Activated CD8-positive, alpha-beta memory T cell treated with anti-CD3 and anti-CD28 coated beads, Interleukin-2, amount 50 U/mL, for 4 hours (primary cell): ENCODE measurements at regions not wholly inside any gene's neighbourhood (a gene's known extent, or its start where the extent isn't known, plus 50 kb on each side); places are given as distances from the start of the nearest gene placed in this dataset.

Experiments used
- DNase-seq: peaks from one replicate; pipeline ENCODE4 v3.0.0-alpha.2; 2020

DNA sequence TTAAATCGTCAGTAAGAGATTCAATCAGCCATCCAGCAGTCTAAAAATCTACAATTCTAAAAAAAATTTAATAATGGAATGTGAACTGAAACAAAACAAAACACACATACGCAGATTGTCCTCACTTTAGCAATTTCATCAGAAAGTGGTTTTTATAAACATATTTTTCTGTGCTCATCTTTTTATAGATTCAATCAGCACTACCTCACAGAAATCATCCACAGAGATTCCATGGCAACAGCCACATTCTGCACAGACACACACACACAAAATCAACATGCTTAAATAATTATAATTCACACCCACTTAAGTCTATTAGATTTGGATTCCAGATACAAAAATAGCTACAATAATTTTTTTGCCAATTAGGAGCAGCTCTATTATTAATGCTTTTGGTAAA, 149.0 kb upstream of the KCNIP4 start:
- no peak for DNase-seq

- no peak for DNase-seq
These were observed 145.6 kb upstream of the KCNIP4 start for GRCh38 chr4:22094217-22094616.

DNA sequence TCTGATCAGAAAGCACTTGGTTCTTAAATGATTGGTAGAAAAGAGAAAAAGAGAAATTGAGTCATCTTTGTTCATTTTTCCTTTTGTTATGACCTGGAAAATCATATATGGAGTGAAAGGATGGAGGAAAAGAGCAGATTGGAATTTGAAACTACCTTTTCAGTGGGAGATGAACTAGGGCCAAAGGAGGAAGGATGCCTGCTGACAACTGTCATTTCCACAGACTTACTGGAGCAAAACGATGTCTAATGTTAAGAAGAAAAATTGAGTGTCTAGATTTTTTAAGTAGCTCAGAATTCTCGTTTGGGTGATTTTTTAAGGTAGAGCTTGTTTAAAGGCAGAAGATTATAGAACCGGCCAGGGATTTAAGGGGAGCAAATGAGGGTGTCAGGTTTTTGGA, 144.6 kb upstream of the KCNIP4 start:
- no peak for DNase-seq

- no peak for DNase-seq
These were observed 143.3 kb upstream of the KCNIP4 start for GRCh38 chr4:22091906-22092305.

GRCh38 chr4:22091352-22091717, 142.8 kb upstream of the KCNIP4 start:
- no peak for DNase-seq

DNA sequence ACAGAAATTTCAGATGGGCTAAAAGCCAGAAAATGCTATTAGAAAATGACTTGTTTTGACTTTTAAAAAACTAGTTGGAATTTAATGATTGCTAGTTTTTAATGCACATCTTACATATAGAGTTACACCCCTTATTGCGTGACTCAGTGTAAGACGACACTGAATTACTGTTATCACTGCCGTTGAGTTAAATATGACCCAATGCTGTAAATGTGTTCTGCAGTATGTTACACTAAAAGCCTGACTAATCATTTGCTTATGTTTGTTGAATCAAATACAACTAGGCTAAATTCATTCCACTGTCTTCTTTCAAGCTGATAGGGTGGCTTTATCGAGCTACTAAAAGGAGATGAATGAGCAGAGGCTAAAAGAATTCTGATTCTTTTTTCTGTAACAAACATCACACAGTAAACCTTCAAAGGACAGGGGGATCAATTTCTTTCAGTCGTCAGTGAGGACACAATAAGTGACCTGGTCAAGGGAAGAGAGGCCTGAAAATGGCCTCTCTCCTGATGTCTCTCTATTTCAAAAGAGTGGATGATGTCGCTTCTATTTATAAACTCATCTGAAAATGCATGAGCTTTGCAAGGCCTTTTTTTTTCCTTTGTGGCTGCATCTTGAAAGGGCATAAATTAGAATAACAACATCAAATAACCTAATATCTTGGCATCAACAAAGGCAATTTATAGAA, 142.2 kb upstream of the KCNIP4 start:
- DNase-seq, result no peak

DNA sequence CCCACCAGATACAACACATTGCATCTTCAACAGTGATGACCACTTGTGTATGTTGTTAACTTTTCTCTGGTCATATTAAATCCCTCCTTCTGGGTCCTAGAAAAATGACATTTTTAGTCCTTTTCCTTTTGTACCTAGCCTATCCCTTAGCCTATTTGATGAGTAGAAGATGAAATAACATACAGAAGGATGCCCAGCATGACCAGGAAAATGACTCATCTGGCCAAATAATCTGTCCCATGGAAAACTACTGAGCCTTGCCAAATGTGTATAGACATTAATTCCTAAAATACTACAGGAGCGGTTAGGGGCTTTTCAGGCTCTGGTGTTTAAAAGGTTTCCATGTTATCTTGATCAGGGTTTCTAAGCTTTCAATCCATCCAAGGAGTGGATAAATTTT, 129.0 kb upstream of the KCNIP4 start:
- no peak for DNase-seq

GRCh38 chr4:22072726-22073125, 124.2 kb upstream of the KCNIP4 start:
- no peak for DNase-seq

DNA sequence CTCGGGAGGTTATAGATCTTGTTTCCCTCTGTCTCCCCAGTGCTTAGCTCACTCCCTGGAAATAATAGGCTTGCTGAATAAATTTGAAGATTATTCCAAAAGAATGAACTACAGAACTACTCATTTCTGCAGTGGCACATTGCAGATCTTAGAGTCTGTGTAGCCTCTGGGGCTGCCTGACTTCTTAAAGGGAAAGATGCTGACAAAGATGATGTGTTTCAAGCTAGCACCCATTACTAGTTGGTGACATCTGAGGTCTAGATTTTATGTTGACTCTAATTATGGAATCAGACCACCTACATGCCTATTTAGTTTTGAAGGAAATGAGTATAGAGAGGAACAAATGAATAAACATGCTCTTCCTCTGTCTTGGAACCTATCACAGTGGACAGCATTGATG, 123.7 kb upstream of the KCNIP4 start:
- no peak for DNase-seq

DNA sequence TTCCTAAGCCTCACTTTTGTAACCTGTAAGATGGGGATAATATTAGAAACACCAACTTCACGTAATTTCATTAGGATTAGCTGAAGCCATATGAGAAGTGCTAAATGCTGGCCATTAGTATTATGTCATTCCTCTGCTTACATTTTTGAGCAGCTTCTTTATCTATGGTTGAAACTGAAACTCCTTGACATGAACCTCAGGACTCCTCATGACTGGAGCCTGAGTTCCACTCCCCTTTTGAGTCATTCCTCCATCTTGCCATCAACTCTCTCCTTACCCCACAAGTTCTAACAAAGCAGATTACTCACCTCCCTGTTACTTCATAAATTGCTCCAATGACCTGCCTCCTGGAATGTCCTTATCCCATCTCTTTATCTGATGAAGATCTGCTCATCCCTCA, 123.2 kb upstream of the KCNIP4 start:
- DNase-seq, result no peak

DNA sequence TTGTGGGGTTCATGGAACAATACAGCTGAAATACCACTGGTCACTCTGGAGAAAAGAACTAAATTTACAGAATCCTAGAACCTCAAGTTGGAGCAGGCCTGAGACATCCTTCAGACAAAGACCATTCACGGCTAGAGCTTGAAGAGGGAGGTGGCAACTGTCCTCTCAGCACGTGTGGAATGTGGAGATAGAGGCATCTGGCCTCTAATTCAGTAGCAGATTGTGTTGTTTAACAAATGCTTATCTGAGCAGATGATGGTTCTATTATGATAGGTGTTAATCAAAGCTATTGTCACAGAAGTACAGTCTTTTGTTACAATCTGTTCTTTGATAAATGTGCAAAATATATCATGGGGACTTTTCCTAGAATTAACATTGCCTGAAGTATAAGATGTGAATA, 121.7 kb upstream of the KCNIP4 start:
- DNase-seq, result no peak

DNA sequence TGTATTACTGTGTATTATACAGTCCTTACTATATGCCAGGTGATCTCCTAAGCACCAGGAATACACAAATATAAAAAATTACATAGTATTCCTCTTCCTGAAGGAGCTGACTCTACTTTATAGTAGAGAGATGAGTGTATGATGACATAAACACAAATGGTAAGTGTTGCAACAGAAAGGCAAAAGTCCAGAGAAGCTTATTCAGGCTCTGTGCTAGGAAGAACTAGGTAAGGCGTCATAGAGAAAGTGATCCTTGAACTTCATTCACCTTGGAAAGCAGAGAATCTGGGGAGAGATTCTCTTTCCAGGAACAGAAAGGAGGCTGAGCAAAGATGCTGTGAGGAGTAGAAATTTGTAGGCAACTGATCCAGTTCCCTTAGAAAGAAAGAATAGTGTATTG, 115.0 kb upstream of the KCNIP4 start:
- DNase-seq, result no peak

GRCh38 chr4:22062676-22063075, 114.1 kb upstream of the KCNIP4 start:
- DNase-seq, result no peak

- no peak for DNase-seq
These were observed 107.4 kb upstream of the KCNIP4 start for GRCh38 chr4:22055954-22056353.

- no peak for DNase-seq
These were observed 103.5 kb upstream of the KCNIP4 start for GRCh38 chr4:22052076-22052475.

DNA sequence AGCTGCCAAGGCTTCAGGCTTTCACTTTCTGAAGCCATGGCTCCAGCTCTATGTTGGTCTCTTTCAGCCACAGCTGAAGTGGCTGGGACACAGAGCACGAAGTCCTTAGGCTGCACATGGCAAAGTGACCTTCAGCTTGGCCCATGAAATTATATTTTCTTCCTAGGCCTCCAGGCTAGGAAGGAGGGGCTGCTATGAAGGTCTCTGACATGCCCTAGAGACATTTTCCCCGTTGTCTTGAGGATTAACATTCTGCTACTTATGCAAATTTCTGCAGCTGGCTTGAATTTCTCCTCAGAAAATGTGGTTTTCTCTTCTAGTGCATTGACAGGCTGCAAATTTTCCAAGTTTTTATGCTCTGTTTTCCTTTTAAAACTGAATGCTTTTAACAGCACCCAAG, 99.8 kb upstream of the KCNIP4 start:
- DNase-seq, result no peak

GRCh38 chr4:22047793-22048192, 99.2 kb upstream of the KCNIP4 start:
- no peak for DNase-seq

GRCh38 chr4:22045051-22045630, 96.6 kb upstream of the KCNIP4 start:
- no peak for DNase-seq

DNA sequence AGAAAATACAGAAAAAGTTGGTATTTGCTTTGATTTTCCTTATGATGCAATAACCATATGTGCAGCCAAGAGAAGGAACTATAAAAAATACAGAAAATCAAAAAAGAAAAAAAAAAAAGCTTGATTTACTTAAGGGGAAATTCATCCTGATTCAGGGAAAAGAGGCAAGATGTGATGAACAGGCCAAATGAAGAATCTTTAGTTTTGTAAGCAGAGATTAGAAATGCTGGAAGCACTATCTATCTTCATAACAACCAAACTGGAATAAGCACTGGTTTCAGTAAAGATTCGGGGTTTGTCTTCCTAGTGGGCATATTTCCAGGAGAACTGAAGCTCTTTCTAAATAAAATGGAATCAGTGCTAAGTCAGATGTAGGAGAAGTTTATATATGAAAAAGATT, 82.9 kb upstream of the KCNIP4 start:
- no peak for DNase-seq

DNA sequence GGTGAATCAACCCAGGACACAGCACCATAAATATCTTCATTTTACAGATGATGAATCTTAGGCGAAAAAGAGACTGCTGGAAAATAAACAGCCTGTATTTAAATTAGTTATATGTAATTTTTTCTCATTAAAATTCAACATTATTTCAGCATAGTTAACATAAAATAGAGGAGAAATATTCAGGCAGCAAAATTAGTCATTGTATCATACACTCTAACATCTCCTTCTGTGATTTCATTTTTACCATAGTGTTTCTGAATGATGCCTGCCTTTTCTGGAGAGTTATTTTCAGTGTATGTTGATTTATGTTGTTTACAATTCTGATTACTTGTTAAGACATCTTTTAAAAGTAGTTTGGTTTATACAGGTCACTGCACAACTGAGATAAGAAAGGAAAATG, 82.3 kb upstream of the KCNIP4 start:
- no peak for DNase-seq

- DNase-seq, result no peak
These were observed 81.7 kb upstream of the KCNIP4 start for GRCh38 chr4:22030307-22030706.

DNA sequence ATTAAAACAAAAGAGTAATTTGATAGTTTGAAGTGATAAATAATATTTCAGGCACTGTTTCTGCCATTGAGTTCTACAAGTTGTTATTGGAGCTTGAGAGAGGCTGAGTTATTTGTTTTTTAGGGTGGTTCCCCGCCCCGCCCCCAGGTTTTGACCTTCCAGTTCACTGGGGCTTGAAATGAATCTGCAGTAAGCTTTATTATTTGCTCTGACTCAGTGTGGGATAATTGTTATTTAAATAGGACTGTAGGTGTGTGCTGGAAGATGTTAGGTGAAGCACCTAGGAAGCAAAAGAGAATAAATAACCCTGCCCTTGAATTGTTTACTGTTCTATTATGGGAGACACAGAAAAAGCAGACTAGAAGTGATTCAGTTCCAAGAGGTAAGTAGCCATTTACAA, 81.2 kb upstream of the KCNIP4 start:
- no peak for DNase-seq

GRCh38 chr4:22021106-22021505, 72.5 kb upstream of the KCNIP4 start:
- no peak for DNase-seq

DNA sequence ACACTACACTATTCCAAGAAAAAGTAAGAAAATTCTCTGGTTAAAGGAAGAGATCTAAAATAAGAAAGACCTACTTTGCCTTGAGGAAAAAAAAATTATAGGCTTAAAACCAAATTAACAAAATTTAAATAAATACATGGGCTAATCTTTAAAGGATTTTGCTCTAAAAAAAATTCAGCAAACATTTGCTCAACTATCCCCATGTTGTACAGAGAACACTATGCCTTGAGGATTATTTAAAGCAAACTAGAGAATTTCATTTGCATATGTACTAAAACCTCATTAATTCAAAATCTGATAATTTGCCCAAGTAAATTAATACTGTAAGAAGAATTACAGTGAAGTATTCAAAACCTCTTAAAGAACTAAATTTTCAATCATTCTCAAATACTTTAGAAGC, 71.6 kb upstream of the KCNIP4 start:
- DNase-seq, result no peak

GRCh38 chr4:22019676-22020075, 71.1 kb upstream of the KCNIP4 start:
- DNase-seq, result no peak
